ENCODE measurements at regions not wholly inside any gene's neighbourhood (a gene's known extent, or its start where the extent isn't known, plus 50 kb on each side); places are given as distances from the start of the nearest gene placed in this dataset.

DNA sequence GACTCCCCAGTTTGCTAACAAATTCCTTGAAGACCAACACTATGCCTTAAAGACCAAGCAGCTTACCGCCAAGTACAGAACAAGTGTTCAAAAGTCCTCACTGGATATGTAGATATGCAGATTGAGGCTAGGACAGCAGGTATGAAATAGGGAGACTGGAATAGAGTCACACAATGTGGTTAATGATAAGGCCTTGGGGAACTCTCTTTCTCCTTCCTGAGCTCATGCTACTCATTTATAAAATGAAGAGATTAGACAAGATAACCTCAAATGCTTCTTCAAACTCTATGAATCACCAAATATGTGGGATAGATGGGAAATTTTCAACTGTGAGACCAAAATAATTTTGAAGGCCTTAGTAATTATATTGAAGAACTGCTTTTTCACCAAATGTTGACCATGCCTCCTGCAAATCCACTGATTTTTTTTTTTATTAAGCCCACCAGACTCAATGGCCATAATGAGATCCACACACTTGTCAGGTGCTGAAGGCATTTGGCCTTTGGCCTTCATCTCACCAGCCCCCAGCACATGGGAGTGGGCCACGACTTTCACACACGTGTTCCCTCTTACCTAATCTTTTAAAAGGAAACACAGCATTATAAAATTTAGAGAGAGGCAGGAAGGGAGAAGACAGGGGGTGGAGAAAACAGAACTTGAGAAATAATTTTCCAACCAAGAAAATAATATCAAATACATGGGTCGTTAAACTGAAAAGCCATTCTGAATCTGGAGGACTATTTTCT, 181.5 kb downstream of the EN1 start:
- DNase-seq (ENCODE audit: low read depth in 2 of 2), result no peak

DNA sequence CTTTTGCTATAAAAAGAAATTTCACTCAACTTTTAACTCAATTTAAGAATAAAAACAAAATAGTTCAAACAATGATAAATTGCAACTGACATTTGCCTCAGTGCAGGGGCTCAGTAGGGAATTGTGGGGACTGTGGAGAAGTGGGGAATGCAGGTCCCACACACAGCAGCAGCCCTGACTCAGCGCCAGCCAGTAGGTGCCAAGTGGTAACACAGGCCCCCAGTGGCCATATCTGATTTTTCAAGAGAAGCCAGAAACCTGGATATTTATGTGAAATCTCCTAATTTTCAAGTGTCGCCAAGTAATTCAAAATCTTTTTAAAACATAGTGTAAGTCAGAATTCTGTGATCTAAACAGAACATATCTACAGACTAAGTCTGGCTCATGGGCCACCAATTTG, 186.3 kb downstream of the EN1 start:
- DNase-seq (ENCODE audit: low read depth in 2 of 2), result no peak

DNA sequence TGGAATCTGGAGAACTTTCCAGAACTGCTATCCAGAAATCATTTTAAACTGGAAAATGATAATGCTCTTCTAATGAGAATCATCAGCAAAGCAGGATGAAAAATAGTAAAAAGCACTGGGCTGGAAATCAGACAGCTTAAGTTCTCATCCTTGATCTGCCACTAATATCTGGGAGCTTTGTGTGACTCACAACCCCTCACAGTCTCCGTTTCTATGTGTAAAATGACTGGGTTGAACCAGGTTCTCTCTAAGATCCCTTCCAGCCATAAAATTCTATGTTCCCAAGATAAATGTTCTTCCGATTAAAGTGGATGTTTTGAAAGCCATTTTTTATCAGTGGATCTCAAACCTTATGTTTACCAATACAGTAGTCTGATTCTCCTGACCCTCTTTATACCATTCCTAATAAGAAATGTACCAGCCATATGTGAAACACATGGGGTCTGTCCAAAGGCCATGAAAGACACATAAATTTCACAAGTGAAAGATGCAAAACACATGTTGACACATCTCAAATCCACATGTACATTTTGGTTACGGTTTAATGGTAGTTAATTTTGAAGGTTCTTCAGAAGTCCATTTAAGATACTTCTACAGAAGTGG, 188.8 kb downstream of the EN1 start:
- no peak for DNase-seq (ENCODE audit: low read depth in 2 of 2)

DNA sequence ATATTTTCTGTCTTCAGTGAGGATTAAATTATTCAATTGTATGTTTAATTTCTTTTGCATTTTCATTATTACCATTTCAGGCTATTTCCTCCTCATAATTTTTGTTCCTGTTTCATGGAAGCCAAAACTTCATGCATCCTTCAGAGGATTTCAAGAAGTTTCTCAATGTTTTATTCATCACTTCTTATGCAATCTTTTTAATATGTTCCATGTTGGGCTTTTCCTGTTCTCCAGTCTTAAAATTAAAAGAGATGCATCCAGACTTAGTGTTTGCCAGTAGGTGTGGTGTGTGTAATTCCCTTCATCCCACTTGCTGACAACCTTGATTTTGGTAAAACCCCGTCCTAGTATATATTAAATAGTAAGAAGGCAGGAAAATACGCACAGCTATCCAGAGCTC, 190.0 kb downstream of the EN1 start:
- DNase-seq (ENCODE audit: low read depth in 2 of 2), result no peak

GRCh38 chr2:118654945-118655344, 192.5 kb downstream of the EN1 start:
- DNase-seq (ENCODE audit: low read depth in 2 of 2), result no peak

GRCh38 chr2:118650327-118650726, 197.1 kb downstream of the EN1 start:
- DNase-seq (ENCODE audit: low read depth in 2 of 2), result no peak

GRCh38 chr2:118645876-118646275, 201.6 kb downstream of the EN1 start:
- no peak for DNase-seq (ENCODE audit: low read depth in 2 of 2)

GRCh38 chr2:118644190-118644589, 203.3 kb downstream of the EN1 start:
- DNase-seq (ENCODE audit: low read depth in 2 of 2), result no peak

- no peak for DNase-seq (ENCODE audit: low read depth in 2 of 2)
Observed at GRCh38 chr2:118643294-118643693, 204.2 kb downstream of the EN1 start.

DNA sequence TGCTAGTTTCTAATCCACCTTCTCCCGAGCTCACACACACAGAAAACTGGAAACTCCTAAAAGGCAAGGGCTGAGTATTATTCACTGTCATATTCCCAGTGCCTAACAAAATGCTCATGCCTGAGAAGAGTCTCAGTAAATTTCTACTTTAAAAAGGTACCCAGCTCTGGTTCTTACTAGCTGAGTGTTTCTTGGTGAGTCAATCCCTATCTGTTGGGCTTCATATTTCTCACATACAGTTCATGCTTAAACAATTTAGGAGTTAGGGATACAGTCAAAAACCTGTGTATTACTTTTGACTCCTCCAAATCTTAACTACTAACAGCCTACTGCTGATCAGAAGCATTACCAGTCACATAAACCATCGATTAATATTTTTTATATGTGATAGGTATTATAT, 204.9 kb downstream of the EN1 start:
- no peak for DNase-seq (ENCODE audit: low read depth in 2 of 2)

DNA sequence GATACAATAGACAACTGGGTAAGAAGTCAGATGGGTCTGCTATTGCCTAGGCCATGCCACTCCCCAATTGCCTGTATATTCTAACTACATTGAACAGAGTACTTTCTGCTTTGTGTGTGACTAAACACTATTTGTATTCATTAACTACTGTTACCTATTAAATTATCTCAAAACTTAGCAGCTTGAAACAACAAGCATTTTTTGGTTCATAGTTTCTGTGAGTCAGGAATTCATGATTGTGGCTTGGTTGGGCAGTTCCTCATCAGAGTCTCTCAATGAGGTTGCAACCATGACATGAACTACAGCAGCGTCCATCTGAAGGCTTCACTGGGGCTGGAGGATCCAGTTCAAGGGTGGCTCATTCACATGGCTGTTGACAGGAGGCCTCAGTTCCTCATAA, 205.7 kb downstream of the EN1 start:
- DNase-seq (ENCODE audit: low read depth in 2 of 2), result no peak

DNA sequence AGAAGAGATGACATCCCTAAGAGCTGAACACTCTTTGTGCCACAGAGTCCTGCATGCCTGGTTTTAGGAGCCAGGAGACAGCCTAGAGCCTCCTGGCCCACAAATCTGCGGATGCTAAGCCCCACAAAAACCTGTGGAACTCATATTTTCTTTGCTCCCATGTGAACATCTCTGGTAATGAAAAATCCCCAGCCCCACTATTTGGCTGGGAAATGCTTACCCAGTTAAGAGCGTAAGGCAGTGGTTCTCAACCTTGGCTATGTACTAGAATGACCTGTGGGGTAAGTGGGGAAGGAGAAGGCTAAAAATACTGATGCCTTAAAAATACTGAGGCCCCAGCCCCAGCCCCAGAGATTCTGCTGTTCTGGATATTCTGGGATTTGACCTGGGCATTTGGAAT, 208.1 kb downstream of the EN1 start:
- DNase-seq (ENCODE audit: low read depth in 2 of 2), result no peak

GRCh38 chr2:118638453-118638852, 209.0 kb downstream of the EN1 start:
- DNase-seq (ENCODE audit: low read depth in 2 of 2), result no peak

DNA sequence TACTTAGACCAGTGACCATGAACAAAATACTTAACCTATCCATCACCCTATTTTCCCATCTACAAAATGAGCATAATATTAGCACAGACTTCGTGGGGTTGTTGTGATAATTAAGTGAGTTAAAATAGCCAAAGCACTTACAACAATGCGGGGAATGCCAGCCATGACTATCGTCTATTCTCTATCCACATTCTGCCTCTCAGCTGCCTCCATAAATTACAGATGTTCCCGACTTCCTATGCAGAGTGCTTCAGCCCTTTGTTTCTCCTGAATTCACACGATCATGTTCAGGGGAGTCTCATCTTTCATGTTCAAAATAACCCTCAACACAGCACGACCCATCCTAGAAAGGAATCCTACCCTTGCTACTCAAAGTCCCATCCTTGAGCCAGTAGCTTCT, 211.6 kb downstream of the EN1 start:
- no peak for DNase-seq (ENCODE audit: low read depth in 2 of 2)

GRCh38 chr2:118634876-118635275, 212.6 kb downstream of the EN1 start:
- DNase-seq (ENCODE audit: low read depth in 2 of 2), result no peak

GRCh38 chr2:118633371-118634018, 214.0 kb downstream of the EN1 start:
- DNase-seq (ENCODE audit: low read depth in 2 of 2), result no peak

DNA sequence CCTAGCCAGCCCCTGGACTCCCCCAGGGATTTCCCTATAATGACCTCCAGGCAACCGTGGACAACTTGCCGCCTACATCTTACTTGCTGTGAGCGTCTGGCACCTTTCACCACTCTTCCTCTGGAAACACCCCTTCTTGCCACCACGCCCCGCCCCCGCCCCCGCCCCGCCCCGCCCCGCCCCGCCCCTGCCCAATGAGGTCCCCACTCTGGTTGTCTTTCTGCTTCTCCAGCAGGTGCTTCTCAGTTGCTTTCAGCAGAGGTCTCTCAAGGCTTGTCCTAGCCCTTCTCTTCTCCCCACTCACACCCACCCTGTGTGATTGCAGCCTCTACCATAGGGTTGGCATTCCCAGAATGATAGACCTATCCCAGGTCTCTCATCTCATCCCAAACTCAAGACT, 214.5 kb downstream of the EN1 start:
- no peak for DNase-seq (ENCODE audit: low read depth in 2 of 2)

DNA sequence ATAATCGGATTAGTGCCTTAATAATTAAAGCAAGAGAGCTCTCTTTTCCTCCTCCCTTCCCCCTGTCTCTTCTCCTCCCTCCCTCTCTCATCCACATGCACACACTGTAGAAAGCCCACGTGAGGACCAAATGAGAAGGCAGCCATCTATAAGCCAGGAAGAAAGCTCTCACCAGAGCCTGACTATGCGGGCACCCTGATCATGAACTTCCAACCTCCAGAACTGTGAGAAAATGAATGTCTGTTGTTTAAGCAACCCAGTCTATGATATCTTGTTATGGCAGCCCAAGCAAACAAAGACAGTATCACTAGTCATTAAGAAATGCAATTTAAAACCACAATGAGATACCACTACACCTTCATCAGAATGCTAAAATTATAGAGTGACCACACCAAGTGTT, 220.3 kb downstream of the EN1 start:
- DNase-seq (ENCODE audit: low read depth in 2 of 2), result no peak

GRCh38 chr2:118622913-118623312, 224.5 kb downstream of the EN1 start:
- DNase-seq (ENCODE audit: low read depth in 2 of 2), result no peak

DNA sequence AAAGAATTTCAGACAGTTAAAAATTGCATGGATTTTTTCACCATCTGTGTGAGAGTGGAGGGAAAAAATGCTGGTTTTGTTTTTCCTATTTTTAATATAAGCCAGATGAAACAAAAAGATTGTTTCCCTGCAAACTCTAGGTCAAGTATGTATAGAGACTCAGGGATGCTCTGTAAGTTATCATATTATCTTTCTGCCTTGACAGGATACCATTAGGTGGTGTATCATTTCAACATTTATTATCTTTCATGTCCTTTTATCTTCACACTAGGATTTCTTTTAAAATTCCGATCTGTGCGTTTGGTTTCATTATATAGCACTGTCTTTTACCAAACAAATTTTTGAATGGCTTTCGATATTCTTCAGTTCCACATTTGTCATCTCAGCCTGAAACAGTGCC, 225.3 kb downstream of the EN1 start:
- DNase-seq (ENCODE audit: low read depth in 2 of 2), result no peak

- DNase-seq (ENCODE audit: low read depth in 2 of 2), result no peak
Observed at GRCh38 chr2:118618279-118618678, 229.2 kb downstream of the EN1 start.

DNA sequence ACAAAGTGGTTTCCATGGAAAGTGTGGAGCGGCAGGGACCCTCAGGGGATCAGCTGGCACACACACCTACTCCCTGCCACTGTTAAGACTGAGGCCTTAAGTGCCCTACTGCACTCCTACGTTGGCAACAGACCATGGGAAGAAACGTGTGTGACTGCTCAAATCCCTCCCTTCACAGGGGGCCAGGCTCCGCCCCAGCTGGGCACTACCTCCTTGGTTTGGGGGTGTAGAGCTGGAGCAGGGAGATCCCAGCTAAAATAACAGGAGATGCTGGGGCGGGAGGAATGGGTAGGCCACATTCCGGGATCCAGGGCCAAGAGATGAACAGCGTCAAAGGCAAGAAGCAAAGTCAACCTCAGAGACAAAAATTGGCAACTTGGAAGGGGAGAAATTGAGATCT, 231.0 kb downstream of the EN1 start:
- DNase-seq (ENCODE audit: low read depth in 2 of 2), result no peak

DNA sequence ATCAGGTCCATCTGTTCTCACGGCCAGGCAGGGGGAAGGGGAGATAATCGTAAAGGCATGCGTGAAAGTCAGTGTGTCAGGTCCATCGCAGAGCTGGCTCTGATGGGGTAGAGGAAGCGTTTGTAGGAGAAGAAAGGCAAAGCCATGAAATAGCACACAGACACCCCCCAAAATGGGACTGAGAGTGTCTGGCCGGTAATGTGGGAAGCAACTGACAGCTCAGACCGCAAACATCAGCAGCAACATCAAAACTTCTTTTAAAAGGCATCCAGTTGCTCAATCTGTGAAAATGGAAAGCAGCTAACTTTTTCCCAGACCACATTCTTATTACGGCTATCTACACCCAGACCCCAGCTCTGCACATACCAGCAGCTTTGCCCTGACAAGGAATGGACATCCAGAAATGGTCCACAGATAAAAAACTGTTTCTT, 232.6 kb downstream of the EN1 start:
- DNase-seq (ENCODE audit: low read depth in 2 of 2), result no peak
